DND-41 (cell line): ENCODE measurements at regions not wholly inside any gene's neighbourhood (a gene's known extent, or its start where the extent isn't known, plus 50 kb on each side); places are given as distances from the start of the nearest gene placed in this dataset.

Experiments used
- ATAC-seq: fragments of 200-7000 bp; cut with Tn5 transposase; 3 replicates; pipeline ENCODE4 v1.9.1; 2021; ENCODE audit warnings: low read depth; ENCODE audit not compliant: insufficient read depth
- DNase-seq: peaks from one replicate; pipeline ENCODE4 v3.0.0-alpha.2; 2020
- H2AFZ ChIP-seq: 2 replicates; pipeline ENCODE4 v1.6.0; 2012; ENCODE audit warnings: low read depth, low read length
- H3K27ac ChIP-seq: 2 replicates; pipeline ENCODE4 v1.5.1; 2012; ENCODE audit warnings: low read length, inconsistent platforms
- H3K27me3 ChIP-seq: fragments of 200-600 bp; sonication (generic); 2 replicates; pipeline ENCODE4 v1.6.0; 2012; ENCODE audit warnings: low read length, mild to moderate bottlenecking, inconsistent platforms; ENCODE audit not compliant: insufficient read depth, poor library complexity
- H3K36me3 ChIP-seq: 2 replicates; pipeline ENCODE4 v1.5.1; 2012; ENCODE audit warnings: low read length, inconsistent platforms; ENCODE audit not compliant: insufficient read depth
- H3K4me1 ChIP-seq: 2 replicates; pipeline ENCODE4 v1.5.1; 2012; ENCODE audit warnings: mild to moderate bottlenecking, low read length; ENCODE audit not compliant: insufficient read depth
- H3K4me2 ChIP-seq: 2 replicates; pipeline ENCODE4 v1.6.0; 2012; ENCODE audit warnings: mild to moderate bottlenecking, moderate library complexity, low read length, inconsistent platforms; ENCODE audit not compliant: insufficient read depth
- H3K4me3 ChIP-seq, 2 experiments: fragments of 200-600 bp in 1 of 2; shearing (Covaris generic) in 1 of 2; 2 replicates each; pipeline ENCODE4 v1.5.1; 2012 to 2016; ENCODE audit warnings: inconsistent platforms in 2 of 2, low read length in 2 of 2, mild to moderate bottlenecking in 2 of 2, low read depth in 1 of 2, moderate library complexity in 1 of 2
- H3K79me2 ChIP-seq: 2 replicates; pipeline ENCODE4 v1.6.0; 2012; ENCODE audit warnings: low read length, inconsistent platforms; ENCODE audit not compliant: insufficient read depth
- H3K9ac ChIP-seq: 2 replicates; pipeline ENCODE4 v1.6.0; 2012; ENCODE audit warnings: low read depth, mild to moderate bottlenecking, inconsistent platforms, low read length, moderate library complexity
- H3K9me3 ChIP-seq: 2 replicates; pipeline ENCODE4 v1.5.1; 2012; ENCODE audit warnings: low read length, moderate library complexity, mild to moderate bottlenecking, inconsistent platforms; ENCODE audit not compliant: insufficient read depth, severe bottlenecking
- H4K20me1 ChIP-seq: 2 replicates; pipeline ENCODE4 v1.6.0; 2012; ENCODE audit warnings: low read length; ENCODE audit not compliant: insufficient read depth
- EZH2 ChIP-seq: IDR thresholded peaks from 3 replicates; pipeline ENCODE4 v1.6.1; 2012; ENCODE audit warnings: borderline replicate concordance, low read depth, mild to moderate bottlenecking, moderate library complexity, low read length, inconsistent platforms; ENCODE audit not compliant: severe bottlenecking
- TF ChIP-seq, protein P1 (sequence below): IDR thresholded peaks from 2 replicates; pipeline ENCODE4 v1.5.1; 2012; ENCODE audit warnings: borderline replicate concordance, low read length, moderate library complexity, mild to moderate bottlenecking; ENCODE audit not compliant: poor library complexity, severe bottlenecking; ENCODE audit errors: extremely low read depth

DNA sequence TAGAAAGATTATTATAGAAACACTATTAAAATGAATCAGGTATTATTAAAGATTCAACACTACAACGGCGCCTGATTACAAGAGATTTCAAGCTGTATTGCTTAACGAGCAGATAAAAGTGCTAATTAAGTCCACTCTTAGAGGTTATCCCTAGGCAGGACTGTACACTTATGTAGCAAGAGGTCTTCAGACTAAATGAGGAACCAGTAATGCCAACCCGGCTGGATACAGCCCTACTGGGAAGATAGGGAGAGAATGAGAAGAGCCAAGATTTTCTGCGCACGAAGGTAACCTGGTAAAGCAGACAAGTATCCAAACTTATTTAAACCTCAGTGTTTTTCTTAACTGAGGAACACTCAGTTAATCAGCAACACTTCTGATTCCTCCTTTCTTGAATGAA, 115.7 kb upstream of the HIVEP3 start:
- Histone ChIP-seq H3K27me3 (no peaks in the 10 kb centered on the region), H2AFZ (no peak overlapping the region), H3K9me3 (no peaks in the 10 kb centered on the region), H3K9ac (peak overlapping the region; percentile 67), H3K27ac (peak overlapping the region; percentile 53; the same call in 1 of the 2 replicates), H3K4me3 (peak overlapping the region; percentile 66 to 84; a peak in 3 of 4 replicates), H4K20me1 (peaks cover 19% of the 10 kb centered on the region), H3K4me2 (peak overlapping the region; percentile 94), H3K36me3 (no peaks in the 10 kb centered on the region; the same call in 1 of the 2 replicates), H3K79me2 (peaks cover 66% of the 10 kb centered on the region), H3K4me1 (peaks cover 47% of the 10 kb centered on the region)
- DNase-seq (no peak), ATAC-seq (no peak)
- TF ChIP-seq EZH2: no peak
- TF ChIP-seq, protein P1, sequence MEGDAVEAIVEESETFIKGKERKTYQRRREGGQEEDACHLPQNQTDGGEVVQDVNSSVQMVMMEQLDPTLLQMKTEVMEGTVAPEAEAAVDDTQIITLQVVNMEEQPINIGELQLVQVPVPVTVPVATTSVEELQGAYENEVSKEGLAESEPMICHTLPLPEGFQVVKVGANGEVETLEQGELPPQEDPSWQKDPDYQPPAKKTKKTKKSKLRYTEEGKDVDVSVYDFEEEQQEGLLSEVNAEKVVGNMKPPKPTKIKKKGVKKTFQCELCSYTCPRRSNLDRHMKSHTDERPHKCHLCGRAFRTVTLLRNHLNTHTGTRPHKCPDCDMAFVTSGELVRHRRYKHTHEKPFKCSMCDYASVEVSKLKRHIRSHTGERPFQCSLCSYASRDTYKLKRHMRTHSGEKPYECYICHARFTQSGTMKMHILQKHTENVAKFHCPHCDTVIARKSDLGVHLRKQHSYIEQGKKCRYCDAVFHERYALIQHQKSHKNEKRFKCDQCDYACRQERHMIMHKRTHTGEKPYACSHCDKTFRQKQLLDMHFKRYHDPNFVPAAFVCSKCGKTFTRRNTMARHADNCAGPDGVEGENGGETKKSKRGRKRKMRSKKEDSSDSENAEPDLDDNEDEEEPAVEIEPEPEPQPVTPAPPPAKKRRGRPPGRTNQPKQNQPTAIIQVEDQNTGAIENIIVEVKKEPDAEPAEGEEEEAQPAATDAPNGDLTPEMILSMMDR: no peak

DNA sequence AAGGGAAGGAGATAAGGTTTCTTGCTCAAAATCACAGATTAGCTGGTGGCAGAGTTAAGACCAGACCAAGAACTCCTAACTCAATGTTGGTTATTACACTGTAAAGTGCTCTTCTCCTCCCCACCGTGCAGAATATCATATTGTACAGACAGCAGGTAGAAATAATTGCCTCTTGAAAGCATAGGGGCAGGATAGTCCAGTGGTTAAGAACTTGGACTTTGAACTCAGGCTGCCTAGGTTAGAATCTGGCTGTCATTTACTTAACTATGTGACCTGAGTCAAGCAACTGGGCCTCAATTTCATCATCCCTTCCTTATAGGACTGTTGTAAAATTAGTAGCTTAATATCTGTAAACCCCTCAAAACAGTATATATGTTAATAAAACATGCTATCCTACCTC, 114.9 kb upstream of the HIVEP3 start:
- ATAC-seq: no peak
- H3K27ac ChIP-seq: peak overlapping the region; percentile 30; the same call in 1 of the 2 replicates
- peaks cover 47% of the 10 kb centered on the region for H3K4me1 ChIP-seq
- no peak for TF ChIP-seq EZH2
- TF ChIP-seq, protein P1: no peak
- H3K27me3 ChIP-seq: no peaks in the 10 kb centered on the region
- H3K4me3 ChIP-seq: peak overlapping the region in 1 of 2 experiments; percentile 66; a peak in 1 of 4 replicates
- peak overlapping the region; percentile 94 for H3K4me2 ChIP-seq
- DNase-seq: no peak
- no peak overlapping the region for H2AFZ ChIP-seq
- peak overlapping the region; percentile 2; the same call in 1 of the 2 replicates for H3K9ac ChIP-seq
- no peaks in the 10 kb centered on the region for H3K9me3 ChIP-seq
- H3K79me2 ChIP-seq: peaks cover 74% of the 10 kb centered on the region
- H4K20me1 ChIP-seq: peaks cover 19% of the 10 kb centered on the region
- H3K36me3 ChIP-seq: no peaks in the 10 kb centered on the region; the same call in 1 of the 2 replicates

DNA sequence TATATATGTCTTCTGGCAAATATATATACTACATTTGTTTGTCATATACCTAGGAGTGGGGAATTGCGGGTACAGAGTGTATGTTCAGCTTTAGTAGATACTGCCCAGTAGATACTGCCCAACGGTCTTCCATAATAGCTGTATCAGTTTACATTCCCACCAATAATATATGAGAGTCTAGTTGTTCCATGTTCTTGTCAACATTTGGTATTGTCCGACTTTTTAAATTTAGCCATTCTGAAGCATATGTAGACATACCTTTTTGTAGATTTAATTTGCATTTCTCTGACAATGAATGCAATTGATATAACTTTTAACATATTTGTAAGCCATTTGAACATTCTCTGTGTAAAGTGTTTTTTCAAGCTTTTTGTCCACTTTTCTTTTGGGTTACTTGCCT, 99.0 kb upstream of the HIVEP3 start:
- Histone ChIP-seq H3K9me3 (peaks cover 4% of the 10 kb centered on the region), H3K4me1 (peaks cover 46% of the 10 kb centered on the region), H4K20me1 (no peaks in the 10 kb centered on the region), H3K36me3 (no peaks in the 10 kb centered on the region), H3K79me2 (peaks cover 86% of the 10 kb centered on the region), H3K4me2 (no peak overlapping the region), H3K27ac (no peak overlapping the region), H3K27me3 (no peaks in the 10 kb centered on the region), H2AFZ (no peak overlapping the region), H3K9ac (no peak overlapping the region), H3K4me3 (no peak overlapping the region)
- DNase-seq (no peak), ATAC-seq (no peak)
- TF ChIP-seq, protein P1: no peak
- TF ChIP-seq EZH2: no peak
